Daoy (cell line): ENCODE measurements at regions not wholly inside any gene's neighbourhood (a gene's known extent, or its start where the extent isn't known, plus 50 kb on each side); places are given as distances from the start of the nearest gene placed in this dataset.
"Not testable (repeated sequence)": the region's sequence is repeated elsewhere in the genome, so short reads cannot be mapped to it uniquely, and the experiment has no call there.

Source experiments
- DNase-seq: peaks from one replicate; pipeline ENCODE4 v3.0.0-alpha.2; 2015; ENCODE audit warnings: low read depth

DNA sequence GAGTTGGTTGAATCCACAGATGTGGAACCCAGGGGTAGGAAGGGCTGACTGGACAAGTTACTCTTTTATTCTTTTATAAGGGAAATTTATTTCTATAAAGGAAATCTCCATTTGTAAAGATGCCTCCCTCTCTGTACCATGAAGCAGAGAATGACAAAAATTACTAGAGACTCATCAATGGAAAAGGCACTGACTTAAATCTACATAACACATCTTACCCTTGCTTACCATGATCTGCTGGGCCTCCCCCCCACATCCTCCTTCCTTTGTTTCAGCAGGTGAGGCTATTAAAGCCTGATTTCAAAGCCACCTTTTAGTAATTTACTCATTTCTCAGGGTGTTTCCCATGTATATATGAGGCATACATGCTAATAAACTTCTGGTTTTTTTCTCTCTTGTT, 130.2 kb upstream of the HDDC2 start:
- no peak for DNase-seq

DNA sequence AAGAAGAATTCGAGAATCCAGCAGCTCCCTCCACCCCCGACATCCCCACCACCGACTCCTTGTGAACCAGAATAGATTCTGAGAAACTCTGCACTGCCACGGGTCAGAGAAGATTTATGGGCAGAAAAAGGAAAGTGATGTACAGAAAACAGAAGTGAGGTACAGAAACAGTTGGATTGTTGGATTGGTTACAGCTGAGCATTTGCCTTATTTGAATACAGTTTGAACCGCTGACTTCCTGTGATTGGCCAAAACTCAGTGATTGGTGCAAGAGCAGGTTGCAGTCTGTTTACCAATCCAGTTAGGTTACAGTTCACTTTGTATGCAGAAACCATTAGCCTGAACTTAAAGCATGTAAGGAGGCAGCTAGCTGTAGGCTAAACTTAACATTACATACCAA, 131.2 kb upstream of the HDDC2 start:
- no peak for DNase-seq

DNA sequence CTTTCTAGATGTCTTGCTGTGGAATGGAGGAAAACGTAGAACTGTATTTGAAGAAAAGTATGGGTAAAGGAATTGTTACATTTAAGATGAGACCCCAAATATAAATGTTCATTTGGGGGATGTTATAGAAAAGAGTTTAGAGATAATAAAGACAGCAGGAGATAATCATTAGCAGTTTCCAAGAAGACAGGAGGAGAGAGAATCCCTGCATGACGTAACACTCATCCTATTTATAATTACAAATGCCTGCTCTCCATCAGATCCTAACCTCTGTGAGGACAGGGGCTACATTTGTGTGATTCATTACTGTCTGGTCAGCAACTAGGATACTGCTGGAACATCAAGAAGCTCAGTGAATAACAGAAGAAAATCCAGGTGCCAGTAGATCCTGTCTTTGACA, 133.0 kb upstream of the HDDC2 start:
- DNase-seq: no peak

DNA sequence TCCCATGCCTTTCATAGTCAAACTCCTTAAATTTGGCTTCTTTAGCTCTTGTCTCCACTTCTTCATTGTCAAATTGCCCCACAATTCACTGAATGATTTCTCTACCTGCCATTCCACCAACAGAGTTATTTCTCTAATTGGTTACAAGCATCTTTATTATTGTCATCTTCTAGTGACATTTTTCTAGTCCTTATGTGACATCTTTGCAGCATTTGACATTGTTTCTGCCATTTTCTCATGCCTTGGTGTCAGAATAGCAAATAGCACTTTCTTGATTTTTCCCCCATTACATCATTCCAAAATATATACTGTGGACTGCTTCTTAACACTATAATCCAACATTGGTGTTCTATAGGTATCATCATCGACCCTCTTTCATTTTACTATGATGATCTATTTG, 137.7 kb upstream of the HDDC2 start:
- no peak for DNase-seq

DNA sequence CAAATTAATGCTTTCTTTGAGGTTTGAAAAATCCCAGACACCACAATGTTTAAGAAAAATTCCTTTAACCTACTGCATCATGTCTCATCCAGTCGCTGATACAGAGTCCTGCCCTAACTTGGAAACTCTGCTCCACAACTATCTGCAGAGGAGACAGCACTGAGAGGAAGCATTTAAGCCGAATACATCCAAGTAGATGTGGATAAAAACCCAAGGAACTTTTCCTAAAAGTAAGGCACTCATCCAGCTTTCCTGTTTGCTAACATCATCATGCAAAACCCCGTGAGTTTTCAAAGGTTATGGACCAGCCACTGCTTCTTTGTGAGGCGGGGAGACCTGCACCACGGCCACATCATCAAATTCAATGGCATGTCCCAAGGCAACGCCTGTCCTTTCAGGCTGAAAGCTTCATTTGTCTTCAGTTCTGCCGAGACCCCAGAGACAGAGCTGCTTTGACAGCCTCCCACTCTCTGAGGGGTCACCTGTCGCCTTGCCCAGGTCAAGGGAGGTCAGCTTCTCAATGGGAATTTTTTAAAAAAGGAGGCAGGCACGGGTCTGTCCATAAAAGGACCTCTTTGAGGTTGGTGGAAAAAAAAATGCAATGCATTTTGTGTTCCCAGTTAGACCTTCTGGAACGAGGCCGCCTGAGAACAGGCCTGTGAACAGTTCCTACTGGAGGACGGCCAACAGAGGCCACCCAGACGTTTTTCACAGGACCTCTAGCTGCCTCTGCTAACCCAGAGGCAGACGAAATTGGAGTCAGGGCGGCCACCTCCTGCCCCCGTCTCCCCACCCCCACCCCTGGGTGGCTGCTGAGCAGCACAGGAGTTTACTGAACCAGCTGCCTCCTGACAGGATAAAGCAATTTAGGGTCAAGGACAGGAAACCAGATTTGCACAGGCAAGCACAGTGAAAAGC, 142.5 kb upstream of the HDDC2 start:
- no peak for DNase-seq

DNA sequence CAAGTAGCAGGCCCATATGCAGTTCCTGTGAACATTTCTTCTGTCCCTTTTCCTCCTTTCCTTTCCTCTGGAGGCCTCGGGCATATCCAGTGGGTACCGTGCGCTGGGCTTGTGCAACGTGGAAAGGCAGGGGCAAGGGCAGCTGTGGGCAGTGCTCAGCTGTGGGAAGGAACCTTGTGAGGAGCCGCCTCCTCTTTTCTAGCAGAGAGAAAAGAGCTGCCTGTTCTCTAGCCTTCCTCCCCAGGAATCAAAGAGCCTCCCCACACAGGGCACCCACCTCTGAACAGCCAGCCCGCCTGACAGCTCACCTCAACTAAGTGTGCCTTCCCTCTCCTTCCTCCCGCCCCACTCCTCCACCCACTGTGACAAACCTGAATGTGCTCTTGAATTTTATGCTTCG, 143.3 kb upstream of the HDDC2 start:
- DNase-seq: no peak

DNA sequence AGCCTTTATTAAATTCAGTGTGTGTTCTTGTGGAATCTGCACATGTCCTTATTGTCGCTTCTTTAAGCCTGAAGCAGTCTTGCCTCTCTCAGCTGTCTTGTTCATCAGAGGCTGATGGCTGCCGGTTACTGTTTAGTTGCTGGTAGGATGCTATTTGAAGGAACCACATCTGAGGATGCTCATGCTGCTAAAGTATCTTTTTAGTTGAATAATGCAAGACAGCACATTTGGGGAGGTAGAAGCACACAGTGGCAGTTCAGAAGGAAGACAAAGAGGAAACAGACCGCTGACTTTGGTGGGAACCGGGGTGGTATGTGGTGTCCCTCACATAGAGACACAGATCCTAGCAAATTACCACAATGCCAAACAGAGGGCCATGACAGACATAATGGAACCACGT, 144.2 kb upstream of the HDDC2 start:
- DNase-seq: no peak

DNA sequence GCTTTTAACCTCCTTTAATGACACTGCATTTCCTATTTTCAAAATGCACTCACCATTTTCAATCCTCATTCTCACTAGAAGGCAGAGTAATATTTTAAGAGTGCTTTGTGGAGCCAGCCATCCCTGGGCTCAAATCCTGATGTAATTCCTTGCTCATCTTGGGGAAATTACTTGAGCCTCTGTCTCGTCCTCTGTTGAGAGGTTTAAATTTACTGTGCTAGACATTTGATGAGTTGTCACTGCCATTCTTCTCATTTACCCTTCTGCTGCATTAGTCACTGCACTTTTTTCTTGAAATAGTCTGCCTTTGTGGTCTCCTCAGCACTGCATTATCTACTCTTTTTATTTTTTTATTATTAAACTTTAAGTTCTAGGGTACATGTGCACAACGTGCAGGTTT, 150.0 kb upstream of the HDDC2 start:
- no peak for DNase-seq

DNA sequence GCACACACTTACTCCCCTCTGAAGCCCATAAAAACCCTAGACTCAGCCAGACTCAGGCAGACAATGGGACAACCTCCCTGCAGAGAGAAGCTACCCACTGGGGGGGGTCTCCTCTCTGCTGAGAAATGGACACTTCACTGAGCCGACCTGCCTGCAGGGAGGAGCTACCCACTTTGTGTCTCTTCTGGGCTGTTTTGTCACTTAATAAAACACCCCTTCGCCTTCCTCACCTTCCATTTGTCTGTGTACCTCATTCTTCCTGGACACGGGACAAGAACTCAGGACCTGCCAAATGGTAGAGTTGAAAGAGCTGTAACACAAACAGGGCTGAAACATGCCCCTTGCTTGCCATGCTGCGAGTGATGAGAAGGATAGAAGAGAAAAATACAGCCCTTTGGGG, 151.7 kb upstream of the HDDC2 start:
- no peak for DNase-seq

DNA sequence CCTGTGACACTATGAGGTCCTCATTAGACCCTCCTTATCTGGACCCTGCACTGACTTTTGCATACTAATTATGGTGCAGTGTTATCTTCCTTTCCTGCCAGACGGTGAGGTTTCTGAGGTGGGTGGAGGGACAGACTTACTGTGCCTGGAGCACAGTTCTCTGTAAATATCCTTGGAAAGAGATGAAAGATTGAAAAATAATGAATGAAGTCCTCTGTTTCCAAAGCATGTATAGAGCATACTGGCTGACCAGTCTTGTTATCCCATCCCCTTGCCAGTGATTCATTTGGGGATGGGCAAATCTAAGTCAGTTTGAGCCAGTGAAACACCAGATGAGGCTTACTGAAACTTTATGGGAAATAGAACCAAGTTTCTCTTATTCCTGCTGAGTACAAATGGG, 152.6 kb upstream of the HDDC2 start:
- no peak for DNase-seq

DNA sequence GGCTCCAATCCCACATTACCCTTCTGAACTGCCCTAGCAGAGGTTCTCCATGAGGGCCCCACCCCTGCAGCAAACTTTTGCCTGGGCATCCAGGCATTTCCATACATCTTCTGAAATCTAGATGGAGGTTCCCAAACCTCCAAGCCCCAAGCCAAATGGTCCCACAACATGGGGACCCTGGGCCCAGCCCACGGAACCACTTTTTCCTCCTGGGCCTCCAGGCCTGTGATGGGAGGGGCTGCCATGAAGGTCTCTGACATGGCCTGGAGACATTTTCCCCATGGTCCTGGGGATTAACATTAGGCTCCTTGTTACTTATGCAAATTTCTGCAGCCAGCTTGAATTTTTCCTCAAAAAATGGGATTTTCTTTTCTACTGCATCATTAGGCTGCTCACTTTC, 156.7 kb upstream of the HDDC2 start:
- DNase-seq: not testable (repeated sequence)

DNA sequence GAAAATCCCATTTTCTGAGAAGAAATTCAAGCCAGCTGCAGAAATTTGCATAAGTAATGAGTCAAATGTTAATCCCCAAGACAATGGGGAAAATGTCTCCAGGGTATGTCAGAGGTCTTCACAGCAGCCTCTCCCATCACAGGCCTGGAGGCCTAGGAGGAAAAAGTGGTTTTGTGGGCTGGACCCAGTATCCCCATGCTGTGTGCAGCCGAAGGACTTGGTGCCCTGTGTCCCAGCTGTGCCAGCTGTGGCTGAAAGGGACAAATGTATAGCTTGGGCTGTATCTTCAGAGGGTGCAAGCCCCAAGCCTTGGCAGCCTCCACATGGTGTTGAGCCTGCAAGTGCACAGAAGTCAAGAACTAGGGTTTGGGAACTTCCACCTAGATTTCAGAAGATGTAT, 163.6 kb upstream of the HDDC2 start:
- not testable (repeated sequence) for DNase-seq

DNA sequence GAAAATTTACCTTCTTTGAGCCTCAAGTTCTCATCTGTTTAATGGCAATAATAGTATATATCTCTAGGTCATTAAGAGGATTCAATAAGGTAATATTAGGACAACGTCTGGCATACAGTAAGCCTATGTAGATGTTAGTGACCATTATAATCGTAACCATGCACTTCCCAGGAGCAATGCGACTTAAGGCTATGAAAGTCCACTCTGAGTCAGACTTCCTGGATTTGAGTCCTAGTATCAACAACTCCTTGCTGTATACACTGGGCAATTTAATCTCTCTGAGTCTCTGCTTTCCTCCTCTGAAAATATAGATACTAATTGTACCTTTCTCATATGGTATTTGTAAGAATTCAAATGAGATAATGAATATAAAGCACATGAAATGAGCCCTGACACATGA, 168.1 kb upstream of the HDDC2 start:
- DNase-seq: peak; percentile 32

DNA sequence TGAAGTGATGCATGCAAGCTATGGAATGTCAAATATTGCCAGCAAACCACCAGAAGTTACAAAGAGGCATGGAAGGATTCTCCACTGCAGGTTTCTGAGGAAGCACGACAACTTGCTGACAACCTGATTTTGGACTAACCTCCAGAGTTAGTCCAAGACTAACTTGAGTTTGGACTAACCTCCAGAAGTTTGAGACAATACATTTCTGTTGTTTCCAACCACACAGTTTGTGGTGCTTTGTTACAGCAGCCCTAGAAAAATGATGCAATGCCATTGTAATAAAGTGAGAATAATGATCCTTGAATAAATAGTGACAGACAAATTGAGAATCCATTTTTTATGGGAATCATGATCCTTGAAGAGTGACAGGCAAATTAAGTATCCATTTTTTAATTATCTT, 169.9 kb upstream of the HDDC2 start:
- DNase-seq: no peak

DNA sequence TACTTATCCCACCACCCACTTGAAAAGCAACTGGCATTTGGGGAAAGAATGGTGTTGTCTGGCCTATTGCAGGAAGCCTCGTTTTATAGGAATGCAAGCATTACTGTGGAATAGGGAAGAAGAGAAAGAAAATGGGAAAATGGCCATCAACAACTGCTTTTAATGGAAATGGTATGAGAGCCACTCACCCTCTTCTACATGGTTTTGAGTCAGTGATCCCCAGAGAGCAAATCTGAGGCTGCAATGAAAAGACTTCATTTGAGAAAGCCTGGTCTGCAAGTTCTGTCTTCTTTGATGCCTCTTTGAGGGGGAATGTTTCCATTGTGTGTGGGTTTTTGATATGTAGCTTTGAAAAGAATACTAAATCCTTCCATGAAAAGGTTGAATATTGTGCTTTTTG, 172.3 kb upstream of the HDDC2 start:
- no peak for DNase-seq

DNA sequence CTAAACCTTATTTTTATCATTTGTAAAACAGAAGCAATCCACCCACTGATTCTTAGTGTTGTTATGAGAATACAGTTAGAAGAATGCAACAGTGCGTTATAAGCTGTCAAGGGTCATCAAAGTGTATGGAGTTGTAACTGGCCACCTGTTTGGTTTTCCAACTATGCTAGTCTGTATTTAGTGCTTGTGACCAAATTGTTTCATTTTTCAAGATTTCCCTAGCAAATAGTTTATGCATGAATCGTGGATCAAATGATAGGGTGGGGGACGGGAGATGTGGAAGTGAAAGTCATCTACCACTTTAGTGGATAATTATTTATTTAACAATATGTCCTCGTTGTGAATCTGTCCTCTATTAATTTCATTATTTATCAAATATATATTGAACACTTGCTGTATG, 175.4 kb upstream of the HDDC2 start:
- no peak for DNase-seq

DNA sequence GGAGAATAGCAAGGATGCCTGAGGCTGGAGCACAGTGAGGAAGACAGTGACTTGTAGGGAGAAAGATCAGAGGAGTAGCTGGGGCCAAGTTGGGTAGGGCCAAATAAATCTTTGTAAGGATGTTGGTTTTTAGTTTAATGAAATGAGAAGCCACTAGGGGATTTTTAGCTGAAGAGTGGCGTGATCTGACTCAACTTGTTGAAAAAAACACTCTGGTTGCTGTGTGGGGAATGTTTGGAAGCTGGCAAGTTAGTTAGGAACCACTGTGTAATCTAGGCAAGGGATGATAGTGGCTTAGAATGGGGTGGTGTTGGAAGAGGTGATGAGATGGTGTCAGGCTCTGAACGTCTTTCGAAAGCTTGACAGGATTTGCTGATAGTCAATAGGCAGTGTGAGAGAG, 176.1 kb upstream of the HDDC2 start:
- DNase-seq: no peak

DNA sequence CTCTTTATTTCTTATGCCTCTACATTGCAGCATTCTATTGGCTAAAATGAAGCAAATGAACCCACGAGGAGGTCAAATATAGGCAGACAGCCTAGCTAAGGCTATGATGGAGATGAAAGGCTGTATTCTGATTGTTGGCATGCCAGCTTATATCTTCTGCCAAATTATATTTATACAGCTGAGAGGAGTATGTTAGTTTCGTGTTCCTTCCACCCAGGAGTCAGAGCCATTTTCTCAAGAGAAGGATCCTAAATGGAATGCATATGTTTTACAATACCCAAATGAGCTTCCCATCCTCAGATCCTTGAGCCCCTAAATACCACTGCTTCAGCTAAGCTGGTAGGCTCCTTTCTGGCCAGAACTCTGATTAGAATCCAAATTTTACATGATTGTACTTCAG, 178.4 kb upstream of the HDDC2 start:
- DNase-seq: no peak

DNA sequence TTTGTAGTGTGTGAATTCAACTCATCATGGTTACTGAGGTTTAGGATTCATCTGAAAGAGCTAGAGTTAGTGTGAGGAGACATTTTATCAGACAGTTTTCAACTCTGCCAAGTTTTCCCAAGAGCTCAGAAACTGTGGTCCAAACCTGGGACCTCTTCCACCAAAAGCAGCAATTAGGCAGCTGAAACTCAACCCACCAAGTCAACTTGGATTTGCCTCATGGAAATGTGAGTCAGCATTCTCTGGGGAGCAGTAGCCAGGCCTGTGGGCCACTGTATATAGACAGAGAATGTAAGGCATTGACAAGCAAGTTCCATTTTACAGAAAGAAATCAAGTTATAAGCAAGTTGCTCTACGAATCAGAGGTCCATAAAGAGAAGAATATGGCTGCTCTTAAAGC, 178.8 kb upstream of the HDDC2 start:
- peak; percentile 14 for DNase-seq

DNA sequence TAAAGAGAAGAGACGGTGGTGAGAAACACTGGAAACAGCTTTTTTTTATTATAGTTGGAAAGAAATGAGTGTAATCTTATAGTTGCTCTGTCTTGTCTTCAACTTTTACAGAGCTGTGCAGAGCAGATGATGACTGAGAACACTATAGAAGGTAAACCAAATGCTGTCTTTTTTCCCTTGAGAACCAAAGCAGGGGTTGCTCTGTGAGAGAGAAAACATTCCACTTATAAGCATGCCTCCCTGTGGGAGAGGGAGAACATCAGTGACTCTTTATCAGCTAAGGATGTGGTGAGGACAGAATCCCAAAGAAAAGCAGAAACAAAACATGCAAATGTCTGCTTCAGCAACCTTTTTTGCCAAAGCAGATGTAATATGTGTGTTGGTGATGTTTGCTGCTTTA, 179.3 kb upstream of the HDDC2 start:
- no peak for DNase-seq

DNA sequence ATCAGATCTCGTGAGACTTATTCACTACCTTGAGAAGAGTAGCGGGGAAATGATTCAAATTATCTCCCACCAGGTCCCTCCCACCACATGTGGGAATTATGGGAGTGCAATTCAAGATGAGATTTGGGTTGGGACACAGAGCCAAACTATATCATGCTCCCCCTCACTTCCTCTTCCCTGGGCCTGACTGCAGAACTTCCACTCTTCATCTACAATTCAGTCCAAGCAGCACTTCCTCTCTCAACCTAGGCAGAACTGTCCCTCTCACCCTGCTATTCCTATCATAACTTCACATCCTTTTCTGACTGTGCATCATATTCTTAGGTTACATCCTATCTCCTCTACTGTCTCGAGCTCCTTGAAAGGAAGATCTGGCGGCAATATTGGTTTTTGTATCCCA, 184.0 kb upstream of the HDDC2 start:
- DNase-seq: no peak

DNA sequence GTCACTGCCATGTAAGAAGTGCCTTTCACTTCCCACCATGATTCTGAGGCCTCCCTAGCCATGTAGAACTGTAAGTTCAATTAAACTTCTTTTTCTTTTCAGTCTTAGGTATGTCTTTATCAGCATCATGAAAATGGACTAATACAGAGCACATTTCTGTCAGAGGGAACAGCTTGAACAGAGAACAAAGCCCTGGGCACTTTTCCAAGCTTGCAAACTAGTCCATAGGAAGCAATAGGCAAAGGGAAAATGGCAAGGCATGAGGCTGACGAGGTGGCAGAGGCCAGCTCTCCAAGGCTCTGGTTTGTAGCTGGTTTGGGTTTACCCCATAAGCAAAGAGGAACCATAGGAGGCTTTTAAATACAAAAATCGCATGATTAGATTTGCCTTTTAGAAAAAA, 185.1 kb upstream of the HDDC2 start:
- DNase-seq: no peak

DNA sequence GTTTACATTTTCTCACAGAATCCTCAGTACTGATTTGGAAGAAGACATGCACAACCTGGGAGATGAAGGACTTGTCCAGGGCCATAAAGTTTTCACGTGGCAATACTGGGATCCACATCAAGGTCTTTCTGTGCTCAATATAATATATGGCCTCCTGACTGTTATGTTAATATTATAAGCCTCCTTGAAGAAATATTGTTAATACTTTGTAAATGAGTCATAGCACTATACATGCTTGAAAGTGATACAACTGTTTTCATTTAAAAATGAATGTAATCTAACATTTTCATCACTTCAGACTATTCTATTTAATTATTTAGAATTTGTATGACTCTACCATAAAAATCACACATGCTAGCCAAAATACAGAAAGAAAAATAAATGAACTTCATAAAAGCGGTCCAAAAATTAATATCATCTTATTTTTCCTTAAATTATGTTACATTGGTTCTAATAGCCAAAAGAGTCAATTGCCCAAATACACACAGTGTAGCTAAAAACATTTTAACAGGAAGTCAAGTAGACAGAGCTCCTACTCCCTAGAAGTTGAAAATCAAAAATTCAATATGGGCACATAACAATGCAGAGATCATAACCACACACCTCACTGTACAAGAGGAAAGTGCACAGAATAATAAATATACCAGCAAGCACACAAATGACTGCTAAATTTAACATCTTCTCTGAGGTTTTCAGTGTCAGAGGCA, 188.0 kb upstream of the HDDC2 start:
- DNase-seq: no peak
